ENCODE measurements at regions not wholly inside any gene's neighbourhood (a gene's known extent, or its start where the extent isn't known, plus 50 kb on each side); places are given as distances from the start of the nearest gene placed in this dataset.

DNA sequence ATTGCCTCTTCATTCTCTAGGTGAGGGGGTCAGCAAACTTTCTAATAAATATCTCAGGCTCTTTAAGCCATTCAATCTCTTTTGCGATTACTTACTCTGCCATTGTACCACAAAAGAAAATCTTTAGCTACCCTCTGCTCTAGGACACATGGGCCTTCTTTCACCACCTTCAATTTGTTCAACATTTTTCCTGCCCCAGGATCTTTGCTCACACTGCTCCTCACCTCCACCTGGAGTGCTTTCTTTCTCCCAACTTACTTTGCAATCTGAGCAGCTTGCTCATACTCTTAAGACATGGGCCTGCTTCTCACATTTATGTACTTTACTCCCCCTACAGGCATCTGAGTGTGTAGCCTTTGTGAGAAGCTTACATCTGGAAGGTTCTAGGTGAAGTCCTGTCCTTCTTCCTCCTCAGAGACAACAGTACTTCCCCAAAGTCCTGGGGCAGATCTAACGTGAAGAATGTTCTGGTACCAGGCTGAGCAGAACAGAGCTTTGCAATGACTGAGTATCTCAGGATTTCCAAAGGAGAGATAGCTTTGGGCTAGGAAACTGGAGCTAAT is 55.0 kb upstream of the PRDM5 start:
- peak in 1 of 2 experiments; percentile 11 for DNase-seq (ENCODE audit: low spot score in 2 of 2)
- no peaks in the 10 kb centered on the region for H3K9me3 ChIP-seq
- in situ Hi-C loops (cut with MboI; ENCODE audit: low sequenced_read_pairs) = no loop called here

DNA sequence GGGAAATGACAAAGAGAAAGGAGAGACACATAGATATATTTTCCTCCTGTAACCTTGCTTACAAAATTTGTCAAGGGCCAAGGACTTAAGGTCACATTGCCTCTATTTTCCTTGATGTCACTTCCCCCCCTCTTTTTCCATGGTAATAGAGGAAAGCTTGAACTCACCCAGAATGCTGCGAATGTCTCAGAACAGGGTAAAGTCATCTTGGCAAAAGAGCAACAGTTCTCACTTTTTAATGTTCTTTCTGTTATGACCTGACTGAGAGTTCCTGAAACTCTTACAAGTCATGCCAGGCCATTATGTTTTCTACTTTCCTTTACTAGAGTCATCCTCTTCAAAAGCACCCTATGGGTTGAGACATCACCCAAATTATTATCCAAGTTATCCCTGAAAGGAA is 50.7 kb upstream of the PRDM5 start:
- H3K4me1 ChIP-seq = no peaks in the 10 kb centered on the region
- no peak for DNase-seq (ENCODE audit: low spot score in 2 of 2)
- no peak overlapping the region for H3K4me3 ChIP-seq
- no peaks in the 10 kb centered on the region for H3K36me3 ChIP-seq (replicated peaks)
- H3K27me3 ChIP-seq (ENCODE audit: low read depth) = no peaks in the 10 kb centered on the region; the same call in 1 of the 2 replicates
- no peaks in the 10 kb centered on the region for H3K9me3 ChIP-seq
- in situ Hi-C loops (cut with MboI; ENCODE audit: low sequenced_read_pairs) = no loop called here

More for the DNA sequence above, 55.0 kb upstream of the PRDM5 start:
- Histone ChIP-seq H3K4me3 (no peak overlapping the region), H3K4me1 (no peaks in the 10 kb centered on the region), H3K36me3 (replicated peaks) (no peaks in the 10 kb centered on the region), H3K27me3 (ENCODE audit: low read depth) (no peaks in the 10 kb centered on the region; the same call in 1 of the 2 replicates)

Data from HAP-1 (cell line).